Fibroblast of lung (primary cell): ENCODE measurements at regions not wholly inside any gene's neighbourhood (a gene's known extent, or its start where the extent isn't known, plus 50 kb on each side); places are given as distances from the start of the nearest gene placed in this dataset.

Experiments used
- DNase-seq, 2 donors: peaks; one replicate each; pipeline versions ENCODE4 v3.0.0 to v3.0.0-alpha.2; 2010; ENCODE audit warnings: low read depth in 2 of 2
- H2AFZ ChIP-seq: 2 replicates; pipeline ENCODE4 v1.5.1; 2012; ENCODE audit warnings: low read length, control low read depth, inconsistent platforms
- H3K27ac ChIP-seq: 2 replicates; pipeline ENCODE4 v1.5.1; 2011; ENCODE audit warnings: low read length, control low read depth; ENCODE audit not compliant: insufficient read depth
- H3K27me3 ChIP-seq: 2 replicates; pipeline ENCODE4 v1.5.1; 2011; ENCODE audit warnings: mild to moderate bottlenecking, low read length; ENCODE audit not compliant: control insufficient read depth, insufficient read depth
- H3K36me3 ChIP-seq: 2 replicates; pipeline ENCODE4 v1.5.1; 2011; ENCODE audit warnings: low read length; ENCODE audit not compliant: control insufficient read depth, insufficient read depth
- H3K4me1 ChIP-seq: 2 replicates; pipeline ENCODE4 v1.5.1; 2011; ENCODE audit warnings: low read length; ENCODE audit not compliant: control insufficient read depth, insufficient read depth; ENCODE audit errors: extremely low read depth
- H3K4me2 ChIP-seq: 2 replicates; pipeline ENCODE4 v1.5.1; 2011; ENCODE audit warnings: low read length, control low read depth; ENCODE audit not compliant: insufficient read depth; ENCODE audit errors: extremely low read depth
- H3K4me3 ChIP-seq, 4 experiments: fragments of 200-600 bp in 1 of 4; sonication (generic) in 1 of 4; replicated peaks in 1 of 4; 2 replicates each; pipeline ENCODE4 v1.5.1; 2011 to 2016; ENCODE audit warnings: low read length in 4 of 4, low read depth in 3 of 4, mild to moderate bottlenecking in 3 of 4, control low read depth in 2 of 4, inconsistent platforms in 1 of 4, mixed read lengths in 1 of 4; ENCODE audit not compliant: insufficient read depth in 1 of 4; ENCODE audit errors: control extremely low read depth in 1 of 4
- H3K79me2 ChIP-seq: 2 replicates; pipeline ENCODE4 v1.5.1; 2012; ENCODE audit warnings: mild to moderate bottlenecking, low read length, inconsistent platforms; ENCODE audit not compliant: control insufficient read depth, insufficient read depth
- H3K9ac ChIP-seq: 2 replicates; pipeline ENCODE4 v1.5.1; 2011; ENCODE audit warnings: mild to moderate bottlenecking, low read length, control low read depth; ENCODE audit not compliant: insufficient read depth
- H3K9me3 ChIP-seq: 2 replicates; pipeline ENCODE4 v1.5.1; 2012; ENCODE audit warnings: low read depth, low read length; ENCODE audit not compliant: control insufficient read depth, insufficient read depth
- H4K20me1 ChIP-seq: 2 replicates; pipeline ENCODE4 v1.5.1; 2011; ENCODE audit warnings: low read length; ENCODE audit not compliant: control insufficient read depth, insufficient read depth; ENCODE audit errors: extremely low read depth
- CTCF ChIP-seq, 2 donors: IDR thresholded peaks in 1 of 2; conservative IDR thresholded peaks in 1 of 2; 1 replicate in 1 of 2; 2 replicates in 1 of 2; pipeline ENCODE4 v1.5.1; 2011 to 2012; ENCODE audit warnings: low read length in 2 of 2, control low read depth in 1 of 2, inconsistent platforms in 1 of 2, low read depth in 1 of 2, mild to moderate bottlenecking in 1 of 2
- EZH2 ChIP-seq: IDR thresholded peaks from 2 replicates; pipeline ENCODE4 v1.5.1; 2012; ENCODE audit warnings: low read length, control low read depth, mild to moderate bottlenecking; ENCODE audit errors: missing control alignments

DNA sequence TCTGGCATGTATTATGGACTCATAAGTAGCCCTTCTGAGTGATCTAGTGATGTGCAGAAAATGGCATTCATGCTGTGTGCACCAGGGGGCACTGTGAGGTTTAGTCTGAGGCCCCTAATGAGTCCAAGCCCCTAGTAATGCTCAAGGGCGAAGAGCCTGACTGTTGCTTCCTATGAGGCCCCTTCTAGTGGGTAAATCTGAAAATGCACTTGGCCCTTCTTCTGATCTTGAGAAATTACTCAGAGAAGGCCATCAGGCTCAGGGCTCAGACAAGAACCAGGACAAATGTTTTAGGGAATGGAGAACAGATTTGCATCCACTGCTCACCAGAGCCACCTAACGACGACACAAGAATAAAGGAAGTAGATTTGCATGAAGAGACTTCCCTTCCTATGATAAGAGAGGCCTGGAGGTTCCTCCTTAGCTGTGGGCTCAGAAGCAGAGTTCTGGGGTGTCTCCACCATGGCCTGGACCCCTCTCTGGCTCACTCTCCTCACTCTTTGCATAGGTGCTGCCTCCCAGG is 75.8 kb downstream of the GGTLC2 start:
- no peaks in the 10 kb centered on the region for H3K9me3 ChIP-seq
- no peaks in the 10 kb centered on the region for H3K4me1 ChIP-seq
- H3K27me3 ChIP-seq: no peaks in the 10 kb centered on the region
- no peak overlapping the region for H3K27ac ChIP-seq
- no peak overlapping the region for H2AFZ ChIP-seq
- H3K9ac ChIP-seq: no peak overlapping the region
- no peak overlapping the region for H3K4me3 ChIP-seq
- H3K36me3 ChIP-seq: no peaks in the 10 kb centered on the region
- no peaks in the 10 kb centered on the region for H3K79me2 ChIP-seq
- peak; percentile 10 to 57 for DNase-seq
- H3K4me2 ChIP-seq: no peak overlapping the region
- H4K20me1 ChIP-seq: no peaks in the 10 kb centered on the region
- TF ChIP-seq CTCF (conservative IDR thresholded peaks at IDR 0.05 in 1 of 2, IDR thresholded peaks at IDR 0.05 in 1 of 2; ENCODE audit: low read depth in 1 of 2, low read length in 2 of 2) (peak; percentile 44 to 59), EZH2 (no peak)

- Histone ChIP-seq H4K20me1 (no peaks in the 10 kb centered on the region), H3K79me2 (no peaks in the 10 kb centered on the region), H3K36me3 (no peaks in the 10 kb centered on the region), H2AFZ (no peak overlapping the region), H3K9me3 (no peaks in the 10 kb centered on the region), H3K4me1 (no peaks in the 10 kb centered on the region), H3K27me3 (no peaks in the 10 kb centered on the region), H3K27ac (no peak overlapping the region), H3K4me3 (no peak overlapping the region), H3K4me2 (no peak overlapping the region), H3K9ac (no peak overlapping the region)
- TF ChIP-seq EZH2 (no peak), CTCF (conservative IDR thresholded peaks at IDR 0.05 in 1 of 2, IDR thresholded peaks at IDR 0.05 in 1 of 2; ENCODE audit: low read depth in 1 of 2, low read length in 2 of 2) (no peak)
- no peak for DNase-seq
These were observed 76.4 kb downstream of the GGTLC2 start for GRCh38 chr22:22720724-22721261.

DNA sequence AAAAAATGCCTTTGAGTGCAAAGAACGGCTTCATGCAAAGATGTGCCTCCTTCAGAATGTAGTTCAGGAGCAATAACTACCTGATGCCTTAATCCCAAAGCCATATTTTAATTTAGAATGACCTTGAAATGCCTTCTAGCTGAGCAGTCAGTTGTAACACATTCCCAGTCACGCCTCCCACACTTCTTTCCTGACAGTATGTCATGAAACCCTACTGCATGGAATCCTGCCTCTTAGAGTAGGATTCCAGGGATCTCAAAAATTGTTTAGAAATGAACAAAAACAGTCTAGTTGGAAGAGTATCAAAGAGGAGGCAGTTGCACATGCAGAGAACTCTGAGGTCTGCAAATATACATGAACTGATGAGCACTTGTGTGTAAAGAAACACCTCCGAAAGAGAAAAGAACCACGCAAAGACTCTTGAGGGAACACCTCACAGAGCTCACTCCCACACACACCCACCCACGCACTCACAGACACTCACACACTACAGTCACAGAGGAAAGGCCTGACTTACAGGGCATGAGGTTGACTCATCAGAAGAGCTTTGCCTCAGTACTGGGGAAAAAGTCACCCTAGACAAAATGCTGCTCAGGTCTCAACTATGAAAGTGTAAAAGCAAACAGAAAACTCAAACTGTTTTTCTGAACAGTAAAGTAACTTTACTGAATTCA is 77.4 kb downstream of the GGTLC2 start:
- peak; percentile 46 to 84 for DNase-seq
- no peaks in the 10 kb centered on the region for H3K4me1 ChIP-seq

More for the DNA sequence above, 77.4 kb downstream of the GGTLC2 start:
- TF ChIP-seq EZH2 (no peak), CTCF (conservative IDR thresholded peaks at IDR 0.05 in 1 of 2, IDR thresholded peaks at IDR 0.05 in 1 of 2; ENCODE audit: low read depth in 1 of 2, low read length in 2 of 2) (no peak)
- Histone ChIP-seq H3K79me2 (no peaks in the 10 kb centered on the region), H2AFZ (no peak overlapping the region), H3K9me3 (no peaks in the 10 kb centered on the region), H3K4me3 (no peak overlapping the region), H3K4me2 (no peak overlapping the region), H4K20me1 (no peaks in the 10 kb centered on the region), H3K36me3 (no peaks in the 10 kb centered on the region), H3K9ac (no peak overlapping the region), H3K27me3 (no peaks in the 10 kb centered on the region), H3K27ac (no peak overlapping the region)
